HG03196 (cell line): ENCODE measurements at regions not wholly inside any gene's neighbourhood (a gene's known extent, or its start where the extent isn't known, plus 50 kb on each side); places are given as distances from the start of the nearest gene placed in this dataset.

Source experiments
- ATAC-seq: cut with Tn5 transposase; IDR thresholded peaks from one replicate; pipeline ENCODE4 v1.9.1; 2021; ENCODE audit not compliant: unreplicated experiment

DNA sequence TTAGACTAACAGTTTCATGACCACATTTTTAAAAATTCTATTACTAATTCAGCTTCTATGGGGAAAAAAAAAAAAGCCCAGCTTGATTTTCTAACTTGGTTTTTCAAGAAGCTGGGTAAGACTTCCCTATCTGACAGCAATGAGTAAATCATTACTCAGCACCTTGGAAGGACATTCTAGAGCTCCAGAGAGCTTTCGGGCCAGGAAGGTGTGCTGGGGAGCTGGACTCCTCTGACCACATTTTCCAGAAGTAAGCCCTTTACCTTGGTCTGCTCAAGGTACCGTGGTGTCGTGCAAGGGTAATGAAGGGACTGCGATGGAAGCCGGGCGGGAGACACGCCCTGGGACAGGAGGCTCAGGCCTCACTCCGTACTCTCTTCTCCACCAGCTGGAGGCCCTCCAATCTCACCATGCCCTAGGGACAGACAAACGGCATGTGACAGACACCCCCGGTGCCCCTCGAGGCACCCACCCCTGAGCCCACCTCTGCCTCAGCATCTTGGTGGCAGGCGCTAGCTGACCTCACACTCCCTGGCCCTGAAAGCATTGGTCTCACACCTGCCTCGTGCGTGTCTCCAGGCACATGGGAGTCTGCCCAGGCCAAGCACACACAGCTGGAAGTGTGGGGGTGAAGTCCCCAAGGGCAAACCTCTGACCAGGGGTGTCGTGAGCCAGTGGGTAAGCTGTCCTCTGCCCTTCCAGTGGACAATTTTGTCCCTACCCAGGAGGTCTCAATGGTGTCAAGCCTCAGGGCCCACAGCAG lies 152.1 kb downstream of the OAT start:
- ATAC-seq: no peak

DNA sequence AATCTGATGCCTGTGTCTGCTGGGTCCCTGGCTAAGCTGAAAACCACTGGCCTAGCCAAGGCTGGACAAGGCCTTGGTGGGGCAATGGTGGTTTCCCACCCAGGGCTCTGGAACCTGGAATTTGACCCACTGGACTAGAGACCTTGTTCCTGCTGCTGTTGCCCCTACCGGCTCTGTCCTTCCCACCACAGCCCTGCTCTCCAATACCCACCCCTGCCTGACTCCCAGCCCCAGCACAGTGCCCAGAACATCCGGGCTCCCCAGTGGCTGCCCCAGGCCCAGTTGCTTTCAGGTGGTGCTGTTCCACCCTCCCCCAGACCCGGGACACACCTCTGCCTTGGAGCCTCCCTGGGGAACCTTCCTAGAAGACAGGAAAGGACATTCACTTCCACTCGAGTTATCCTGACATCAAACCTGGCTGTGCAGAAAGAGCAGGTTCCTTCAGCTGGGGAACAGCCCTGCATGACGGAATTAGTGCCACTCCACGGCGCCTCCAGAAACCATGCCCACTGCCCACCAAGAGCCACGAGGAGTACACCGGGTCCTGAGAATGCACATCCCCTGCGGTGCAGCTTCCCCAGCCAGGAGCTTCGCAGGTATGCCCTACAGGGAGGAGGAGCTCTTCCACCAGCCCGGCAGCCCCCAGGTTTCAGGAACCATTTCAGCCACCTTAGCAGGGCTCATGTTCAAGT lies 152.8 kb downstream of the OAT start:
- ATAC-seq: no peak

DNA sequence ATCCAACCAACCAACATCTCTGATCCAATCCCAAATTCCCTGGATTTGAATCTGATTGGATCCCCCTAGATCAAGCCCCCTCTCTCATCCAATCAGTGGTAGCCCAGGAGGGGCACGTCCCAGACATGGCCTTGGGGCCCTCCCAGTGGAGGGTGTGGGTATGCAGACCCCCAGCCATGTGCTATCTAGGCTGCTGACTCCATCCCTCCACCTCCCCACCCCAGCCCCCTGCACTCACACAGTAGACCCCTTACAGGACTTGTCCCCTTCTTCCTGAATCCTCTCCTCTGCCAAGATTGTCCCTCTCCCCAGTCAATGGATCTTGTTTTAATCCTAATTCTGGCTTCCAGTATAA lies 153.4 kb downstream of the OAT start:
- no peak for ATAC-seq

DNA sequence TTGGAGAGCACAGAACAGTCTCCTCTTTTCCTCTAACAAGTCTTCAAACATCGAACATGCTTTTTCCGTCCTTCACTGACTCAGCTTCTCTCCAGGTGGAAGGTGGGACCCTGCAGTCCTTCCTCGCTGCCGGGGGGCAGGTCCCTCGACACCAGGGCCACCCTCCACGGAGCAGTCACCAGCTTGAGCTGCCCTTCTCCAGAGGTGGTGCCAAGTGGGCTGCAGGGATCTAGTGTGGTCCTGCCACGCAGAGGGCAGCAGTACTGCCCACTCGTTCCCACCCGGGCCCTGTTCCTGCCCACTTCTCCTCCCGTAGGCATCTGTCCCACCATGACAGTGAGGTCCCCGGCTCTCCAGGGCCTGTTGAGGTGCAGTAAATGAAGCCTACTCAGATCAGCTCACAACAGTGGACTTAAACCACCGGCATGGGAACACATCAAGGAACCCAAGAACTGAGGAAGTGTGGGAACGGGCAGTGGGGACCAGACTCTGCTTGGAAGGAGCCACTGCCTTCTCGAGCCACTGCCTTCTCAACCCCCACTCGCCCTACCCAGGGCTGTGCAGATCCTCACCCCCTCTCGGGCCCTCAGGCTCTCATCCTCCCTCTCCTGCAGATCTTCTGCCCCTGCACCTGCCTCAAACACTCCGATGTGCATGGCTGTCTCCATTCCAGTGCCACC lies 153.9 kb downstream of the OAT start:
- ATAC-seq: no peak

DNA sequence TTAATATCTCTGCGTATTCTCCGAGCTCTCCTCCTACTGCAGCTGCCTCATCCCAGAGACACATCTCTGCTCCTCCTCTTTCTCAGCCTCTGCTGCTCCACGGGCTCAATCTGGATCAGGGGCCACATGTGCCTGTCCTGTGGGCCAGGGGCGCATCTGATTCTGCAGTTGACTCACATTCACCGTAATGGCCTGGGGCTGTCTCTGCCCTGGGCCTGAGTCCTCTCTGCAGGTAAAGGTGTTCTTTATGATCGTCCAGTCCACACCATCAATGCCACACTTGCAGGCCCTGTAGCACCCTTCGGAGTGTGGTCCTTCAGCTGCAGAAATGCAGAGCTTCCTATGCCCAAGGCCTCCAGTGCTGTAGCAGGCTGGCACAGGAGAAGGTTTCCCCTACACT lies 154.5 kb downstream of the OAT start:
- ATAC-seq: no peak

DNA sequence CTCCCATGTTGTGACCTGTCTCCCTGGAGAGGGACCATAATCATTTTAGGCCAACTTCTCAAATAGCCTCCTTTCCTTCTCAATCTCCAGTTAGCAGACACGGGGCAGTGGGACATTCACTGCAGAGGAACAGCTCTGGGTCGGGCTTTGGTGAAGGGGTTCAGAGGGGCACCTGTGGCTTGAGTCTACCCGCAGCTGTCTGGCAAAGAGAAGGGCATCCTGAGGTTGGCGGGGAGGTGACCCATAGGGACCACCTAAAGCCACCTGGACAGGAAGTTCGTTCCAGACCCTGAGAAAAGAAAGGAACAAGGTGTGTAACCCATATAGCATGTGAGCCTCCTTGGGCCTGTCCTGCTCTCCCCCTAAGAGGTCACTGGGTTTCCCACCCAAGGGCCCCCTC lies 155.0 kb downstream of the OAT start:
- ATAC-seq: no peak

DNA sequence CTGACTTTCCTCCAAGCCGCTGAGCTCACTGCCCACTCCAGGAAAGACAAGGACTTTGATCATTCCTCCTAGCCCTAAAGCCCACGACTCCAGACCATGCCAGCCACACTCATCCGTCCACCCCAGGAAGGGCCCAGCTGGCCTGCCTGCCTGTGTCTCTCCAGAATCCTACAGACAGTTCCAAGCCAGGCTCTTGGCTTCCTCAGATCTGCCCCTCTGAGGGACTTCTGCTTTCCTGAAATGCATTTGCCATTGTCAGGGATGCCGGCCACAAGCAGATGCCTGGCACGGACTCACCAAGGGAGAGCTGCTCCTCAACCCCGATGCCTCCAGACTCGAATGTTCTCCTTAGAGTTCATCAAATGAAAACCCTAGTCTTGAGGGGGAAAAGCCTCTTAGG lies 155.8 kb downstream of the OAT start:
- ATAC-seq: no peak

DNA sequence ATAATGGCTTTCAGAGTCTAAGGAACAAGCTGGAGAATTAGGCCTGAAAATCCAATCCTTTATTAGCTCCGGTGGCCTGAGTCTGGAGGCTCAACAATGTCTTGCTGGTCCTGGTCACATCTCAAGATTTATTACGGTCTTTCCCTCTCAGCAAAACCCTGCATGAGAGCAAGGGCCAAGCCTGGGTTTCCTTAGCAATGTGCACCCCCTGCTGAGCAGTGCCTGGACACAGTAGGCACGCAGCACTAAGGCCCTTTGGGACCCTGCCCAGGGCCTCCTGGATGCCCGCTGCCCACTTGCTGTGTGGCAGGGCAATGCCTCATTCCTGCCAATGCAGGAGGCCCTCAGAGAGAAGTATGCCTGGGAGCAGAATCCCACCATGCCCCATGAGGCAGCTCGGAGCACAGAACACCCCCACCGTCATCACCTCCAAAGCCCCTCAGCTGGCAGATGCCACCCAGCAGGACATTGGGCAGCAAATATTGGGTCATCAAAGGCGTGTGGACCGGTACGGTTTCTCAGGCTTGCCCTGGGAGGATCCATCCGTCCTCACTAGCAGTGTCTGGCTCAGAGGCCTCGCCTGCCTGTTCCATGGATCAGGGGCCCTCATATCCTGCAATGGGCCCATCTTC lies 156.4 kb downstream of the OAT start:
- ATAC-seq: no peak

DNA sequence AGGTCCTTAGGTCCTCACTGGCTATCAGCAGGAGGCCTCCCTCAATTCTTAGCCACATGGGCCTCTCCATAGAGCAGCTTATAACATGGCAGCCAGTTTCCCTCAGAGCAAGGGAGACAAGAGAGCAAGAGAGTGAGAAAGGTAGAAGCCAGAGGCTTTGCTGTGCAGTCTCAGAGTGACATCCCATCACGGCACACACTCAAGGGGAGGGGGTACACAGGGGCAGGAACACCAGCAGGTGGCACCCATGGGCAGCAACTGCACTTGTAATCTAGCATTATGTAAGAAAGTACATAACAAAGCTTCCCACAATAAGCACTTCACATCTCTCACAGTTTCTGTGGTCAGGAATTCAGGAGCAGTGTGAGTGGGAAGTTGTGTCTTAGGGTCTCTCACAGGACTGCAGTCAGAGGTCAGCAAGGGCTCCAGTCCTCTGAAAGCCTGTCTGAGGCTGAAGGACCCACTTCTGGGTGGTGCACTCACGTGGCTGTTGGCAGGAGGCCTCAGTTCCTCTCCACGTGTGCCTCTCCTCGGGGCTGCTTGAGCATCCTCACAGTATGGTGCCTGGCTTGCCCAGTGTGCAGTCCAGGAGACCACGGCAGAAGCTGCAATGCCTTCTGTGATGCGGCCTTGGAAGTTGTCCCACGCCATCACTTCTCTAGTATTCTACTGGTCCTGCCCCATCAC lies 159.4 kb downstream of the OAT start:
- ATAC-seq: no peak

DNA sequence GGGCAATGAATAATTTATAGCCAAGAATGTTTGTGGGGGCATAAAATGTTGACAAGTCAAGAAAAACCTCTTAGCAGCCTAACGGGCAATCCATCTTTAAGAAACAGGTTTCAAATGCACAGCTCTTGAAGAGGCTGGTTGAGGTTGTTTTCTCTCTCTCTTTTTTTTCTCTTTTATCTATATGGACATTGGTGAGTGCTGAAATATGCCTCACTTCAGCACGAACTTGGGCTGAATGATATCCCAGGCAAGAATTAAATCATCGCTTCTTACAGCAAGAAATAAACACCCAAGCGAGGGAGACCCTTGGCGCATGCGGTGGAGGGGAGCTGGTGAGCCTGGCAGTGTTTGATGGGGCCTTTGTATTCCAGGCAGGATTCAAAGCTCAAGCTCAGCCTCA lies 160.9 kb downstream of the OAT start:
- no peak for ATAC-seq

DNA sequence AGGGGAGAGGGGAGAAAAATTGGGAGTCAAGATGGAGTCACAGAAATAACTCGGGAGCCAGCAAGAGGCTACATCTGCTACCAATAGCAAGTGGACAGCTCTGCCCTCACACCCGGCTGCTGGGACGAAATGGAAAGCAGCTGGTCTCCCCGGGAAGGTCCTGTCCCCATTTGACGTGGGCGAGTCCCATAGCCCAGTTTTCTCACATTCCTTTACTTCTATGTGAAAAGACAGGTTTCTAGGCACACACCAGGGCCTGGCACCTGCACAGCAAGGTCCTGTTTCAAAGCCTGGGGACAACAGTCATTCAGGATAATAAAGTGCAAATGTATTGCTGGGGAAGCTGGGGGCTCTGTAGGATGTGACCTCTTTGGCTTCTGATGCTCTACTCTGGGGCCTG lies 162.6 kb downstream of the OAT start:
- no peak for ATAC-seq

DNA sequence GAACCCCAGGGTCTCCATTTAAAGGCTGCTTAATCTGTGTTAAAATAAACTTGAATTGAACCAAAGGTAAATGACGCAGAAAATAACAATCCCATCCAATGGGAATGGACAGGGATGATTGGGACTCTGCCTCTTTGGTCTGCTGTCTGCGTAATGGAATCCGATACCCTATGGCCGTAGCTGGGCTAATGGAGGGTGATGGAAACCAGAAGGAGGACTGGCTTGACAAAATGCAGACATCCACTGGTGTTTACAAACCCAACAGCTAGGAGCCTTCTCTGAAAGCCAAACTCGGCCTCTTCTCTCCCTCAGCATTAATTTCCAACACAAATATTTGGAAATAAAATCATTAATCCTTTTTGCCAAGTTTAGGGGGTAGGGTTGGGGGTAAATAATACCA lies 162.2 kb upstream of the CHST15 start:
- no peak for ATAC-seq

DNA sequence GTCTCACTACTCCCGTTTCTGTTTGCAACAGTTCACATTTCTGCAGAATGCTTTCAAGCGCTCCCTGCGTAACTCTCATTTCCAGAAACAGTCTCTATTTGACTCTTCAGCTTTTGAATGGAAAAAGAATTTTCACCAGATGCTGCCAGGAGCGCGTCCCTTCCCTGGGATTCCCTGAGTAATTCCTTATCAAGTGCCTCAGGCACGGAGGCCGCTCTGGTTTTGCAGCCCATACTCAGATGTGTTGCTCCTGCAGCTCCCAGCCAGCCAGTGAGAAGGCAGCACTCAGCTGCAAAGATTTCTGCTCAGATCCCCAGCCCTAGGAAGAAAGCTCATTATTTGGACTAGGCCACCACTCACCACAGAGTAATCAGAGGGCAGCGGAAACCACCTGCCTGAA lies 161.1 kb upstream of the CHST15 start:
- ATAC-seq: no peak

DNA sequence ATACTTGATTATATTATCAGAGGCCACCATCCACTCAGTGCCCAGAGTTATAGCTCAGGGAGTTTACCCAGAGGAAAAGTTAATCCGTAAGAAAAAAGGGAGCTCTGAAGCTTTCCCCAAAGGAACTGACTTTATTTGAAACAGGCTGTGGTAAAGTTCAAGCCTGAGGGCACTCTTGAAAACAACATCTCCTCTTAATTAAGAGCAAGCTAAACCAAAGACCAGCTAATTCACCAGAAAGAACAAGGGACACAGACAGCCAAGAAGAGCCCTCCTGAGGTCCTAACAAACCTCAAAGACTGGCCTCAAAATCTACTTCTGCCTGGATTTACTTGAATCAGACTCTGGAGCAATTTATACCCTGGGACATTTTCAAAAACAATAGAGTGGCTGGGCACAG lies 159.6 kb upstream of the CHST15 start:
- ATAC-seq: no peak

DNA sequence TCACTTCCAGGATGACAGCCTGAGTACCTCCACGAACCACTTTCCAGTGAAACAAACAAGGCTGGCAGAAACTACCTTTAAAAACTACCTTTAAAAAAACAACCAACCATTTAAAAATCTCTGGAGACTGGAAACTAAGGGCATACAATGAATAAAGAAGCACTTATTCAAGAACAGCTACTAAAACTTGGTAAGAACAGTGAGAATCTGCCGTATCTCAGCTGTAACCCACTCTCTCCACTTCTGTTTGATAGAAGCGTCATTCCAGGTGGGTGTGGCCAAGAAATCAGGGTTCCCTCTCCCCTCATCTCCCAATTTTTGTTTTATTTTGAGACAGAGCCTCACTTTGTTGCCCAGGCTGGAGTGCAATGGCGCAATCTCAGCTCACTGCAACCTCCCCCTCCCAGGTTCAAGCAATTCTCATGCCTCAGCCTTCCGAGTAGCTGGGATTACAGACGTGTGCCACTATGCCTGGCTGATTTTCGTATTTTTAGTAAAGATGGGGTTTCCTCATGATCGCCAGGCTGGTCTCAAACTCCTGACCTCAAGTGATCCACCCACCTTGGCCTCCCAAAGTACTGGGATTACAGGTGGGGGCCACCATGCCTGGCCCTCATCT lies 158.8 kb upstream of the CHST15 start:
- ATAC-seq: no peak

DNA sequence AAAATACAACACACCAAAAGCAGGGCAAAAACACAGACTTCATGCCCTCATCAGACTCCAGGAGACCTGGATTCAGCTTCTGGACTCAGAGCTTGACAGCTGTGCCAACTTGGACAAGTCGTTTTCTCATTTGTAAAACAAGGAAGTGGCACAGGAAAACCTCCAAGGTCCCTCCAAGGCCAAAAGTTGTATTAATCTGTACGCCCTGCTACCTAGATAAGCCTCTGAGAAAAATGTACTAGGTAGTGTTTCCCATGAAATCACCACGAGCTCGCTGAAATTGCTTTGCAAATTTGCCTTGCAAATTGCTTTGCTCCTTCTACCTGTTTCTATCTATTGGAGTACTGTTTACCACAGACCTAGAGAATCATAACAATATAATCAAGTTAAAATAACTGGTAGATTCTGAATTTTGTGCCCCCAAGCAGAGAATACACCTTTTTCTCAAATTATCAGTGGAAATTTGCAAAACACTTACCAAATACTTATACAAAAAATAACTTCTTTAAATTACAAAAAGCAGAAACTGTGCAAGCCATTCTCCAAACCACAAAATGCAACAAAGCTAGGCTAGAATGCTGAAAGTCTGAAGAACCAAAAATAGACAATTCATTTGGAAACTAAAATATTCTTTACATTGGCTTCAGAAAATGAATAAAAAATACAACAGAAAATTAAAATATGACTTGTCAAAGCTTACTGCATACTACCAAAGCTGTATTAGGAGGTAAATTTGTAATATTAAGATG lies 158.1 kb upstream of the CHST15 start:
- ATAC-seq: no peak

DNA sequence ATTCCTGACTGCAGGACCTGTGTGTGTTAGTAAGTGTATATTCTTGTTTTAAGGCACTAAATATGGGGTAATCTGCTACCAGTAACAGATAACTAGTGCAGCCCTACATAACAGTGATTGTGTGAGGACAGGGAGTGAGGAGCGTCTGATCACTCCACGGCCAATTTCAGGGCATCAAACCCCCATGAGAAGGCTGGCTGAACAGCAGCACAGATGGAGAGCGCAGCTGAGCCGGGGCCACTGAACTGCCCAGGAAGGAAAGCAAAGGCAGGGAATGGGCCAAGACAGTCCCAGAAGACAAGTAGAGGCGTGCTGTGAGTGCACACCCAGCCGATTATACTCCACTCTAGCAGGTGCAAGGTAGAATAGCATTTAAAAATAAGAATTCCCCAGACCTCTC lies 157.1 kb upstream of the CHST15 start:
- ATAC-seq: no peak

DNA sequence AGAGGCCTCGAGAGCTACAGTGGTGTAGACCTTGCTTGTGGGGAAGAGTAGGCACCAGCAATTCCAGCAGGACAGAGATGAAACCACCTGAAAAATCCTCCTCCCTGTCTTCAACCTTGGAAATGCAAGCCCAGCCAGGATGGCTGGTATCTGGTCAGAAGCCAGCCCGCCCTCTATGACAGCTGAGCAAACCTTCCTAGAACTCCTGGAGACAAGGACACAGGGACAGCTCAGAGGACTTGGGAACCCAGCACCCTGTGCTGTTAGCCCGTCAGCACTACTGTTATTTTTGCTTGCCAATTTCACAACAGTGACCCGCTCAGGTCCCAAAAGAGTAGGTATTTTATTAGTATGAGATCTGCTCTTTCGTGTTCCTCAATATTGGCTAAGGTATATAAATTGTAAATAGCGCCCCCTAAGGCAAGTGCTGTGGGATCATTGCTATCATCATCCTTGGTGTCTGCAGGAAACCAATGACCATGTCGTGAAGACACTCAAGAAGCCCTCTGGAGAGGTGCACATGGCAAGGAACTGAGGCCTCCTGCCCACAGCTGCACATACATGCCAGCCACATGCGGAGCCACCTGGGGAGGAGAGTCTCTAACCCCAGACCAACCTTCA lies 156.5 kb upstream of the CHST15 start:
- ATAC-seq: no peak

DNA sequence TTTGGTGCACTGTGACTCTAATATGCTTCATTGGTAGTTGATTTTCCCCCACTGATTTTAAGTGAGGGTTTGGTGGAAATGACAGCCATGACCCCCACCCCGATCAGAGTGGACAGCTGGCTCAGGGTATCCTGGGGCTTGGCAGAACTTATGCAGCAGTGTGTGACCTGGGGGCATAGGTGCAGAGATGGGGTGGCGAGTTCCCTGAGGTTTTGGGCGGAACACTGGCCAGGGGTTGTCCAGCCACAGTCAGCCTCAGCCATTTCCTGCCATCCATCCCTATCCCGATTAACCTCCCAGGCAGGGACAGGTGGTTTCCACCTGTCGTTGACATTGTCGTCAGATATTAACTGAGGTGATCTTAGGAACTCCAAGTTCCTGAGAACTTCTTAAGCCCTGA lies 155.8 kb upstream of the CHST15 start:
- no peak for ATAC-seq
